Type B pancreatic cell (in vitro differentiated cells): ENCODE measurements at regions not wholly inside any gene's neighbourhood (a gene's known extent, or its start where the extent isn't known, plus 50 kb on each side); places are given as distances from the start of the nearest gene placed in this dataset.

Source experiments
- DNase-seq: peaks from one replicate; pipeline ENCODE4 v3.0.0; 2021; ENCODE audit warnings: mixed read lengths; ENCODE audit not compliant: unreplicated experiment; ENCODE audit errors: extremely low spot score
- H3K27ac Mint-ChIP-seq: 2 replicates; pipeline ENCODE4 v1.8.0; 2021; ENCODE audit warnings: mild to moderate bottlenecking, mixed read lengths
- H3K27me3 Mint-ChIP-seq: 2 replicates; pipeline ENCODE4 v1.8.0; 2021; ENCODE audit warnings: mixed read lengths
- H3K36me3 Mint-ChIP-seq: 2 replicates; pipeline ENCODE4 v1.8.0; 2021; ENCODE audit warnings: mixed read lengths
- H3K4me1 Mint-ChIP-seq: one replicate; pipeline ENCODE4 v1.8.0; 2021; ENCODE audit warnings: mixed read lengths; ENCODE audit not compliant: unreplicated experiment
- H3K4me3 Mint-ChIP-seq: 2 replicates; pipeline ENCODE4 v1.8.0; 2021; ENCODE audit warnings: mild to moderate bottlenecking, mixed read lengths
- H3K9me3 Mint-ChIP-seq: 2 replicates; pipeline ENCODE4 v1.8.0; 2021; ENCODE audit warnings: mixed read lengths
- TF ChIP-seq, protein P1 (sequence below): fragments of 200-600 bp; sonication (generic); conservative IDR thresholded peaks from 2 replicates; pipeline ENCODE4 v1.5.0; 2021; ENCODE audit warnings: antibody characterized with exemption, mild to moderate bottlenecking

DNA sequence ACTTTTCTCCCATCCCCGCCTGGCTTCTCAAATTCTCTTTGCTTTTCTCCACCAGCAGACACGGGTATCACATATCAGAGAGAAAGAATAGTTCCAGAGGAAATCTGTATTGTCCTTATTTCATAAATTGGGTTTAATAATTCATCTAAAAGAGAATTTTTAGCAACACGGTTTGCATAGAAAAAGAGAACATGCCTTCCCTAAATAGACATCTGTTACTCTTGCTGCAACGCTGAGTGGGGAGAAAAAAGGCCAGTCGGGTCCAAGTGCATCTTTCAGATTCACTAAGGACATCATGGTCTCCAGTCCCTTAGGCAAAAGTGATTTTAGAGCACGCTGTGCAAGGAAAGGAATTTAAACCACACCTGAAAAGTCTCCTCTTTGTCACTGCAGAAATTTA is 201.3 kb downstream of the ABHD5 start:
- TF ChIP-seq, protein P1, sequence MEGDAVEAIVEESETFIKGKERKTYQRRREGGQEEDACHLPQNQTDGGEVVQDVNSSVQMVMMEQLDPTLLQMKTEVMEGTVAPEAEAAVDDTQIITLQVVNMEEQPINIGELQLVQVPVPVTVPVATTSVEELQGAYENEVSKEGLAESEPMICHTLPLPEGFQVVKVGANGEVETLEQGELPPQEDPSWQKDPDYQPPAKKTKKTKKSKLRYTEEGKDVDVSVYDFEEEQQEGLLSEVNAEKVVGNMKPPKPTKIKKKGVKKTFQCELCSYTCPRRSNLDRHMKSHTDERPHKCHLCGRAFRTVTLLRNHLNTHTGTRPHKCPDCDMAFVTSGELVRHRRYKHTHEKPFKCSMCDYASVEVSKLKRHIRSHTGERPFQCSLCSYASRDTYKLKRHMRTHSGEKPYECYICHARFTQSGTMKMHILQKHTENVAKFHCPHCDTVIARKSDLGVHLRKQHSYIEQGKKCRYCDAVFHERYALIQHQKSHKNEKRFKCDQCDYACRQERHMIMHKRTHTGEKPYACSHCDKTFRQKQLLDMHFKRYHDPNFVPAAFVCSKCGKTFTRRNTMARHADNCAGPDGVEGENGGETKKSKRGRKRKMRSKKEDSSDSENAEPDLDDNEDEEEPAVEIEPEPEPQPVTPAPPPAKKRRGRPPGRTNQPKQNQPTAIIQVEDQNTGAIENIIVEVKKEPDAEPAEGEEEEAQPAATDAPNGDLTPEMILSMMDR, result no peak
- H3K27me3 Mint-ChIP-seq, result peaks cover 33% of the 10 kb centered on the region
- H3K36me3 Mint-ChIP-seq, result no peaks in the 10 kb centered on the region
- H3K4me3 Mint-ChIP-seq, result peak overlapping the region; percentile 68
- peak overlapping the region; percentile 67 for H3K27ac Mint-ChIP-seq
- peaks cover 15% of the 10 kb centered on the region for H3K4me1 Mint-ChIP-seq
- H3K9me3 Mint-ChIP-seq, result no peaks in the 10 kb centered on the region
- DNase-seq, result no peak

DNA sequence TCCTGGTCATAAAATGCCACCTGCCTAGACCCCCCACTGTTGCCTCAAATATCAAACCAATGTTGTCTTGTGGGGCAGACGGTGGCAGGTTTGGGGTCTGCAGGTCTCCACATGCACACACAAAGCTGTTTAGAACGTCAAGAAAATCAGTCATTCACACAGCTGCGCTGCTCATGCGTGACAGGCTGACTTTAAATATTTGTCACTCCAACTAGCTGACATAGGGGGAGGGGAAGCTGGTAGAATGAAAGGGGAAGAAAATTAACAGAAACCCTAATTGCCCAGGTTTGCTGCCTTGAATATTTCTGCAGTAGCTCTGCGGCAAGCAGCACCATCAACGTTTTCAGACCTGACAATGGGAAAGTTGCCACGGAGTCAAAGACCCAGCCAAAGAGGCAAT is 201.8 kb downstream of the ABHD5 start:
- peak overlapping the region; percentile 68 for H3K4me3 Mint-ChIP-seq

DNA sequence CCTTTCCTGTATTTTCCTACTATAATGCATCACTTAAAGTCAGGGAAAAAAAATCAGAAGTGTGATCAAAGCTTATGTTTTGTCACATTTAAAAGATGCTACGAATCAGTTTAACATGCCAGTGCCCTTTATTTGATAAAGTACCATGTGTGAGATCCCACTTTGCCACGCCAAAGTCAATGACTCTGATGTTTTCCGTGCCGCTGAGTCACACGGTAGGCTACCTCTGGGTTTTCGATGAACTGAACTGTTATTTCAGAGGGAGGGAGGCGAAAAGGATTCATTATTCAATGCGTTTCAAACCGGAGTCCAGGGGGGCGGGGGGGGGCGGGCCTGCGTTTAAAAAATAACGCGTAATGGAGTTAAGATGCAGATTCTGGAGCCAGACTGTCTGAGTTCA is 203.0 kb downstream of the ABHD5 start:
- peaks cover 15% of the 10 kb centered on the region for H3K4me1 Mint-ChIP-seq
- peaks cover 43% of the 10 kb centered on the region for H3K27me3 Mint-ChIP-seq
- no peak for DNase-seq
- no peaks in the 10 kb centered on the region for H3K9me3 Mint-ChIP-seq
- no peak overlapping the region for H3K27ac Mint-ChIP-seq
- H3K4me3 Mint-ChIP-seq, result peak overlapping the region; percentile 86
- TF ChIP-seq, protein P1, result no peak
- no peaks in the 10 kb centered on the region for H3K36me3 Mint-ChIP-seq

More for the DNA sequence above, 201.8 kb downstream of the ABHD5 start:
- Mint-ChIP-seq H3K27me3 (peaks cover 36% of the 10 kb centered on the region), H3K9me3 (no peaks in the 10 kb centered on the region), H3K27ac (peak overlapping the region; percentile 67), H3K36me3 (no peaks in the 10 kb centered on the region), H3K4me1 (peaks cover 15% of the 10 kb centered on the region)
- TF ChIP-seq, protein P1, result no peak
- no peak for DNase-seq

DNA sequence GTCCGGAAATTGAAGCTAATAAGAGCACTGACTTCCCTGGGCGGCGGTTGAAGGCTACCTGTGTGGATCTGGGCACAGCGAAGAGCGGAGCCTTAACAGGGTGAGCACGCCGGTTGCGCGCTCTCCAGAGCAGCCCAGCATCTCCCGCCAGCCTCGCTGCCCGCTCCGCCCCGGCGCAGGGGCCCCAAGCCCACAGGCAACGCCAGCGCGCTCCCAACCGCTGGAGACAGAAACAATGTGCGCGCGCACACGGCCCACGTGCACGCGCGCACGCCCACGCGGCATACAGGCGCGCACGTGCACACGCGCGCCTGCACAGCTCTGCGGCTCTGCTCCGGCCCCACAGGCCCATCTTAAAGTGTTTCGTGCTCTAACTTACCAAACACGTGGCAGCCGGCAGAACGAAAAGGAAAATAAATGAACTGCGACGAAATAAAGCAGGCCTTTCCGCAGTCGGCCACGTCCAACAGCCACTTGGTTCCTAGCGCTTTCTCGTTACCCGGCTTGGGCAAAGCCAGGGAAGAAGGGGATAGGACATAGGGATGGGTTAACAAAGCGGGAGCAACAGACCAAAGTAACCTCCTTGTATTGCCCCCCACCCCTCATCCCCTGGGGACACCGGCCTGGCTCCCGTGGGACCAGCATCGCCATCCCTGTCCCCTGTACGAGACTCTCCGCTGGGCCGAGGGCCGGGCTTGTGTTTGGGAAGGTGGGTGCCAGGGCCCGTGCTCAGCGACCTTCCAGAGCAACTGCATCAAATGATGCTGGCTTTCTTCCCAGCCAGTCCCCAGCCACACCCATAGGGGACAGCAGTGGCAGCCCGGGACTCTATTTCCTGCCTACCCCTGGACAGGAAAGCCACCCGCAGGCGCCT is 203.7 kb downstream of the ABHD5 start:
- no peaks in the 10 kb centered on the region for H3K9me3 Mint-ChIP-seq
- H3K27me3 Mint-ChIP-seq, result peaks cover 44% of the 10 kb centered on the region

DNA sequence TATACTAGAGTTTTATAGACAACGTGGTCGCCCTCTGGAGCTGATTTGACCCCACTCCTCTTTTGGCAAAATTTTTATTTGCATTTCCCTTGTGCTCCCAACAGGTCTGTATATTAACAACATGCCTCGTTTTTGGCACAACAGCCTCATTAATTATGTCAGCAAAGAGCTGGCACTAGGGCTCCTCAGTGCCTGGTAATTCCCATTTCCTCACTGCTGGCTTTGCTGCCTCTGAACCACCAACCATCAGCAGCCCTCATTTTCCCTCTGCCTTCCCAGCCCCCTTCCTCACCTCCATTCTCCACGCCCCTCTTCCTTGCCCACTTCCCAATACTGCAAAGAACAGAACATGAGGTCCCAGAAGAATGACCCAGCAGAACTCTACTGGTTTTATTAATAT is 204.8 kb downstream of the ABHD5 start:
- no peaks in the 10 kb centered on the region for H3K36me3 Mint-ChIP-seq
- H3K27ac Mint-ChIP-seq, result no peak overlapping the region
- H3K27me3 Mint-ChIP-seq, result peaks cover 41% of the 10 kb centered on the region
- no peak for DNase-seq
- TF ChIP-seq, protein P1, result no peak
- peaks cover 15% of the 10 kb centered on the region for H3K4me1 Mint-ChIP-seq
- peak overlapping the region; percentile 16 for H3K4me3 Mint-ChIP-seq
- H3K9me3 Mint-ChIP-seq, result no peaks in the 10 kb centered on the region

More for the DNA sequence above, 203.7 kb downstream of the ABHD5 start:
- DNase-seq, result peak; percentile 83
- TF ChIP-seq, protein P1, result peak; percentile 53
- Mint-ChIP-seq H3K4me3 (peak overlapping the region; percentile 86), H3K36me3 (no peaks in the 10 kb centered on the region), H3K4me1 (peaks cover 15% of the 10 kb centered on the region), H3K27ac (peak overlapping the region; percentile 70)
